Activated gamma-delta T cell treated with Interleukin-2 at 50 U/mL for 16 hours (primary cell): ENCODE measurements at regions not wholly inside any gene's neighbourhood (a gene's known extent, or its start where the extent isn't known, plus 50 kb on each side); places are given as distances from the start of the nearest gene placed in this dataset.
"Not testable (repeated sequence)": the region's sequence is repeated elsewhere in the genome, so short reads cannot be mapped to it uniquely, and the experiment has no call there.

Source experiments
- DNase-seq: peaks from one replicate; pipeline ENCODE4 v3.0.0-alpha.2; 2020

- DNase-seq, result no peak
Observed at GRCh38 chr18:59059140-59059539, 80.5 kb upstream of the SEC11C start.

GRCh38 chr18:59060551-59060950 lies 79.1 kb upstream of the SEC11C start:
- DNase-seq, result no peak

DNA sequence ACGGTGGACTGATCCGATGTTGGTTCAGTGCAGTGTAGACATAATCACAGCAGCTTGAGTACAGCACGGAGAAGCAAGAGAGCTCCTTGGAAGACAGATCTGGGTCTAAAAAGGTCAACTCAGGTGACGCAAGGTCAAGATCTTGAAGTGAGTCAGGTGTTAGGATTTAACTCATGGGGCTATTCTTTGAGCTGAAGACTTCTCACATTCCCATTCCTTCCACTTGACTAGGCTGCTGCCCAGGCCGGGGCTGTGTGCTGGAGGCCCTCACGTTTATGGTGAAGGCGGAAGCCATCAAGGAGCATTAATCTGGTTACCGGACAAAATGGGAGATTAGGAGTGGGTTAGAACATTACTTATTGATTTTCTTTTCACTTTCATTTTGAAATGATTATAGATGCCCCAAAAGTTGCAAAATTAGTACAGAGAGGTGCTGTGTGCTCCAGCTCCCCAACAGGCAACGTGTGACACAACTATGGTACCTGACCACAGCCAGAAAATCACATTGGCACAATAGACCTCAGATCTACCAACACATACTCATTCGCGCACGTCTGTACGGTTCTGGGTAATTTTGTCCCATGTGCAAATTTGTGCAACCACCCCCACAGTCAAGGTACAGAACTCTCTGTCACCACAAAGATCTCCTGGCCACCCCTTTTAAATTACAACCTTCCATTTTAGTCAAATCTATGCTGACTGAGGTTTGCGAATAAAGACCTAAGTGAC lies 77.6 kb upstream of the SEC11C start:
- DNase-seq, result no peak

DNA sequence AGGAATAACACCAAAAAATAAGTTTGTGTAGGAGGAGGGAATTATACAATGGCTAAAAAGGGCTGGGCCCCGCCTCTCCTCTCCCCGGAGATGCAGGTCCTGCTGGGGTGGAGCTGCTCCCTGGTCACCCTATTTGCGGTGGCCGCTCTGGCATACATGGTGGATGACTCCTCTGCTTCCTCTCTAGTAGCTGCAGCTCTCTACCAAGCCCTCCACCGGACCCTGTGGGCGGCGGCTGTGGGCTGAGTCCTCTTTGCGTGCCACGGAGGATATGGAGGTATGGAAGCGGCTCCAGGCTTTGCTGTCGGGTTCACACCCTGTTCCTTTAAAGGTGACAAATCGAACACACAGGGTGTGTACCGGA lies 77.1 kb upstream of the SEC11C start:
- DNase-seq, result no peak

- no peak for DNase-seq
Observed at GRCh38 chr18:59063300-59063906, 76.3 kb upstream of the SEC11C start.

DNA sequence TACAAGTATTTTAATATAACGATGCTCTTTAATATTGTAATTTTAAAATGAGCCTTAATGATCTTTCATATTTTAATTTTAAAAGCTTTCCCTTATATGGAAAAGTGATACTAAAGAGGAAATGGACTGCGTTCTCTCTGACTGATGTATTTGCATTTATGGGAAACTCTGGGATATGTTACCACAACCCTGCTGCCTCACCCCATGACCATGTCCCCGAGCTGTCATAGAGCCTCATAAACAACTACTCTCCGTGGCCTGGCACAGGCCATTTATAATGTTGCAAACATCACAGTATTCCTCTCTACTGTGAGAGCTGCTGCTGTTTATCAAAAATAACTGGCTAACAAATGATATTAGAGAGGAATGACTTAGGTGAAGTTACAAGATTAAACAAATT lies 75.8 kb upstream of the SEC11C start:
- DNase-seq, result no peak

- DNase-seq, result no peak
Observed at GRCh38 chr18:59065684-59066083, 74.0 kb upstream of the SEC11C start.

DNA sequence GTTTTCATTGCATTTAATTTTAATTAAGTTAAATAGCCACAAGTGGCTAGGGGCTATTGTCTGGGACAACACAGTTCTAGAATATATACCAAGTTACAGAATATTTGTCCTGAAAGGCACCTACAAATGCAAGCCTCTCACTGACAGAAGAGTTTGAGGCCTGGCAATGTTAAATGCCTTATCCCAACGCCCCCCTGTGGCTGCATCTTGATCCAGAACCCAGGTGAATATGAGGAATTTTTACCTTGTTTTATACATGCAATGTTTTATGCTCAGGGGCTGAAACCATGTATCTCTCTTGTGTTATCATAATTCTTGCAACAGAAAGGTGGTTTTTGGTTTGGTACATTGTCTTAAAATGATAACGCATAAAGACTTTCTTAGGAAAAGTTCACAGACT lies 71.8 kb upstream of the SEC11C start:
- no peak for DNase-seq

DNA sequence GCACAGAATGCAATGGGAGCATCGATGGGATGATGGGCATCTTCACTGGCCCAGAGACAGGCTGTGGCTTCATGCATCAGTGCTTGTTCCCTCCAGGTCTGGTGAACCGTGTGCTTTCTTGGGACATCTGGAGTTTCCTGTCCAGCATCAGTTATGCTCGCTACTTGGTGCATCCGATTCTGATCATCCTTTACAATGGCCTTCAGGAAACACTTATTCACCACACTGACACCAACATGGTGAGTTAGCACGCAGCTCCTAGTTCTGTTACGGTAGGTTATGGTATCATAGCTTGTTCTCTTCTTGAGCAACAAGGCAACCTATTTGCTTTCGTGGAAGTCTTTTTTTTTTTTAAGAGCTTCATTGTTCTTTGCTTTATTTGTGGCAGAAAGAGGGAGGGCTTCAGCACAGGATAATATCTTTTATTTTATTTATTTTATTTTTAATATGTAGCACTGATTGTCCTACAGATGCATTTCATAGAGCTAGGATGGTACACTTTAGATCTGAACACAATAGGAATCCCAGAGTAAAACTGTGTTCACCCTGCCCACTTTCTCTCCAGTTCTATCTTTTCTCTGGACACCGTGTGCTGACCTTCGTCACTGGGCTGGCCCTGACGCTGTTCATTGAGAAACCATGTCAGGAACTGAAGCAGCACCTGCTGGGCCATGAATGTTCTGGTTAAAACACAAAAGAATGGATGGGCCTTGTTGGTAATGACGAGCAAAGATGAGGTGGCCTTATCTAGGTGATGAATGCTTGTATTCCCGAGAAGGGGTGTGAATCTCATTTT lies 71.2 kb upstream of the SEC11C start:
- no peak for DNase-seq

- peak; percentile 73 for DNase-seq
Observed at GRCh38 chr18:59070181-59070912, 69.3 kb upstream of the SEC11C start.

DNA sequence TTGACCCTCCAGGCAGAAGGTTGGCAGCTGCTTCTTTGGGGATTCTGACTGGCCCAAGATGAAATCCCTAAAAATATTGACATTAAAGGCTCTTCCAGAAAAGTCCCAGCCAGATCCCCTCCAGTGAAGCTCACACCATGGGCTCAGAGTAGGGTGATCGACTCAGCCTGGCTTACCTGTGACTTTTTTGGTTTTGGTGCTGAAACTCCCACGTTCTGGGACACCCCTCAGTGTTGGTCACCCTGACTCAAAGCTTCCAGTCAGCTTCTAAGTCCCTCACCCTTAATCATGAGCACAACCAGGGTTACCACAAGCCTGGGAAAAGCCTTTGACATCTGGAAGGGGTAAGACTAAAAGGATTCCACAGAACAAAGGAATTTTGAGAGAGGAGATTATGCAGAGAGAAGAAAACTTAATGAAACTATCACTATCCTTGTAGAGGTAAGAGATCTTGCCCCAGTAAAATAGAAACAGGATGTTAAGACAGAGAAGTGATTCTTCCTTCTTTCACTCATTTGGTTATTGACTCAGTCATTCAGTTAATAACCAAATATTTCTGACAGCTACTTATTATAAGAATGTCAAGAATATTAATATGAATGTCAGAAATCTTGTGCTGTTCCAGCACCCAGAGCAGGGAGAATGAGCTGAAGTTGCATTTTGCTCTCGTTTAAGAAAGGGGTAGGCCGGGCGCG lies 66.8 kb upstream of the SEC11C start:
- DNase-seq, result no peak

DNA sequence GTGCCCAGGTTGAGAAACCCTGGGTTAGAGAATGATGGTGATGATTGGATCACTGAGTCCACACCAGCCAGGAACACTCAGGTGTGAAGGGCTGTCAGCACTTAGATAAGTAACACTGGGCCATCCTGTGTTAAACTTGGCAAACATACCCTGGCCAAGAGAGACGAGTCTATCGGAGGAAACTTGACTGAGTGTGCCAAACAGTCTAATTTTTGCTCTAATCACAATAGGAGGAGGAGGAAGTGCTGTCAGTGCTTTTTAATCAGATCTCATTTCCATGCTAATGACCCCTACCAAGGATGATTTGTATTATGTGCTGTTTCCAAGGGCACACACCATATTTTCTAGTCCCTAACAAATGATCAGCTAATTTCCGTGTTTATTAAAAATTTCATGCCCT lies 63.8 kb upstream of the SEC11C start:
- no peak for DNase-seq

GRCh38 chr18:59079264-59079663 lies 60.4 kb upstream of the SEC11C start:
- DNase-seq, result no peak

DNA sequence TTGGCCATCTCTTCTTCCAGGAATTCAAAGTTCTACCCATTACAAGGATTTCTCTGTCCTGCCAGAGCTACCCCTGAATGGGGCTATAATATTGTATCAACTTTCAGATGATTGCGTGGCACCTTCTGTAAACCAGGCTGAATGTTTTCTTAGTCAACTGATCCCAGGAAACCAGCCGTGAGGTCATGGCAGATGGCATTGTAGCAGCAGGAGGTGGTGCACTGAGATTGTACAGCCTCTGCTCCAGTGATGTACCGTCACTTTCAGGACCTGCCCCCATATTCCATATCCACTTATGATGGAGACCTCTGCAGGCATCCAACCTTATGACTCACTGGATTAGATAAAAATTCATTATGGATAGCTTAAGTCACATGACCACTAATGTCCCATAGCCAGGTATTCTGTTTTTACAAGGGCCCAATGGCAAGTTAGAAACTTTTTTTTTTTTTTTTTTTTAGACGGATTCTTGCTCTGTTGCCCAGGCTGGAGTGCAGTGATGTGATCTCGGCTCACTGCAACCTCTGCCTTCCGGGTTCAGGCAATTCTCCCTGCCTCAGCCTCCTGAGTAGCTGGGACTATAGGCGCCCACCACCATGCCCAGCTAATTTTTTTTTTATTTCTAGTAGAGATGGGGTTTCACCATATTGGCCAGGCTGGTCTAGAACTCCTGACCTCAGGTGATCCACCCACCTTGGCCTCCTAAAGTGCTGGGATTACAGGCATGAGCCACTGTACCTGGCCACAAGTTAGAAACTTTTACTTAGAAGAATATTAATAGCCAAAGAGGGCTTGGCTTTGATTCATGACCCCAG lies 59.8 kb upstream of the SEC11C start:
- not testable (repeated sequence) for DNase-seq

GRCh38 chr18:59083136-59083818 lies 56.4 kb upstream of the SEC11C start:
- DNase-seq, result no peak

GRCh38 chr18:59085126-59085794 lies 54.4 kb upstream of the SEC11C start:
- DNase-seq, result no peak

- DNase-seq, result no peak
Observed at GRCh38 chr18:59085797-59086196, 53.9 kb upstream of the SEC11C start.

DNA sequence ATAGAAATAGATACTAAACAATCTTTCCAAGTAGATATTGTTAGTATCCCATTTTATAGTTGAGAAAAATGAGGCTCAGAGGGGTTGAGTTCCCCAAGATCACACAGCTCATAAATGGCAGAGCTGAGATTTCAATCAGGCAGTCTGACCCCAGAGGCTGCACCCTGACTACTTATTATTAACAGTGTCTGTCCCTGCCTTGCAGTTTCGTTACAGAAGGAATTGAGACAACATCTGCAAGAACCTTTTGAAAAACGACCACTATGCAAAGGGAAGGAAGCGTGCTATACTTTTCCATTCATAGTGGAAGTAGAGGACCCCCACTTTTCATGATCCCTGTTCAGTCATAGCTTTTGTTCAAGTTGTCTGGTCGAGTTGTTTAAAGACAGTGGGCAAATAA lies 53.2 kb upstream of the SEC11C start:
- no peak for DNase-seq

DNA sequence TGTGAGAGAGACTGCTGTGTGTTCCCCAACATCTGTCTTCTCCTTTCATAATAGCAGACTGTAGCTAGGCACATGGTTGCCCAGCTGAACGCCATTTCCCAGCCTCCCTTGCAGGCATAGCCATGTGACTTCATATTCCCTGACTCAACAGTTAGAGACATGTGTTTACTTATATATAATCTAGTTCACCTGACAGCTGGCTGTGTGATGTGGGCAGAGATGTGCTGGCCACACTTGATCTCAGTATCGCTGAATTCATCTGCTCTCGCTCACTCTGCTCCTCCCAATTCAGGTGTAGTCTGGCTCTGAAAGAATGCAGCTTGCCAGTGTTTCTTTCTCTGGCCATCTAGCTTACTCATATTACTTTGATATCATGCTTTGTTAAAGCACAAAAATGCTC lies 52.3 kb upstream of the SEC11C start:
- DNase-seq, result no peak
